H1 (cell line): ENCODE measurements at regions not wholly inside any gene's neighbourhood (a gene's known extent, or its start where the extent isn't known, plus 50 kb on each side); places are given as distances from the start of the nearest gene placed in this dataset.
"Not testable (repeated sequence)": the region's sequence is repeated elsewhere in the genome, so short reads cannot be mapped to it uniquely, and the experiment has no call there.

ENCODE experiments used
- JUND ChIP-seq: IDR thresholded peaks from 2 replicates; pipeline ENCODE4 v1.6.1; 2011; ENCODE audit warnings: mild to moderate bottlenecking, improper control_type of control experiment, low read length
- PHF8 ChIP-seq: fragments of 200-600 bp; sonication (generic); conservative IDR thresholded peaks from 2 replicates; pipeline ENCODE4 v1.7.1; 2012; ENCODE audit warnings: low read depth, mild to moderate bottlenecking, inconsistent platforms, low read length, moderate library complexity
- POLR2A ChIP-seq, 2 experiments: IDR thresholded peaks; 1 replicate in 1 of 2; 2 replicates in 1 of 2; pipeline ENCODE4 v1.6.1; 2011; ENCODE audit warnings: low read depth in 2 of 2, low read length in 2 of 2, mild to moderate bottlenecking in 2 of 2; ENCODE audit errors: control extremely low read depth in 1 of 2
- POLR2AphosphoS5 ChIP-seq: IDR thresholded peaks from 2 replicates; pipeline ENCODE4 v1.6.1; 2011; ENCODE audit warnings: low read depth, low read length
- TF ChIP-seq, protein P1 (sequence below), 3 experiments: IDR thresholded peaks; 1 replicate in 2 of 3; 2 replicates in 1 of 3; pipeline versions ENCODE4 v1.5.1 to v1.6.1; 2011; ENCODE audit warnings: low read length in 3 of 3, mild to moderate bottlenecking in 3 of 3, inconsistent platforms in 2 of 3, low read depth in 1 of 3, moderate library complexity in 1 of 3; ENCODE audit not compliant: insufficient read depth in 1 of 3; ENCODE audit errors: control extremely low read depth in 1 of 3

DNA sequence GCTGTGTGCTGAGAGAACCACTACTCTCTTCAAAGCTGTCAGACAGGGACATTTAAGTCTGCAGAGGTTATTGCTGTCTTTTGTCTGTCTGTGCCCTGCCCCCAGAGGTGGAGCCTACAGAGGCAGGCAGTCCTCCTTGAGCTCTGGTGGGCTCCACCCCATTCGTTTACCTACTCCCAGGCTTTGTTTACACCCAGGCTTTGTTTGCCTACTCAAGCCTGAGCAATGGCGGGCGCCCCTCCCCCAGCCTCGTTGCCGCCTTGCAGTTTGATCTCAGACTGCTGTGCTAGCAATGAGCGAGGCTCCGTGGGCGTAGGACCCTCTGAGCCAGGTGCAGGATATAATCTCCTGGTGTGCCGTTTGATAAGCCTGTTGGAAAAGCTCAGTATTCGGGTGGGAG, 386.8 kb upstream of the ZMIZ1 start:
- TF ChIP-seq, protein P1, sequence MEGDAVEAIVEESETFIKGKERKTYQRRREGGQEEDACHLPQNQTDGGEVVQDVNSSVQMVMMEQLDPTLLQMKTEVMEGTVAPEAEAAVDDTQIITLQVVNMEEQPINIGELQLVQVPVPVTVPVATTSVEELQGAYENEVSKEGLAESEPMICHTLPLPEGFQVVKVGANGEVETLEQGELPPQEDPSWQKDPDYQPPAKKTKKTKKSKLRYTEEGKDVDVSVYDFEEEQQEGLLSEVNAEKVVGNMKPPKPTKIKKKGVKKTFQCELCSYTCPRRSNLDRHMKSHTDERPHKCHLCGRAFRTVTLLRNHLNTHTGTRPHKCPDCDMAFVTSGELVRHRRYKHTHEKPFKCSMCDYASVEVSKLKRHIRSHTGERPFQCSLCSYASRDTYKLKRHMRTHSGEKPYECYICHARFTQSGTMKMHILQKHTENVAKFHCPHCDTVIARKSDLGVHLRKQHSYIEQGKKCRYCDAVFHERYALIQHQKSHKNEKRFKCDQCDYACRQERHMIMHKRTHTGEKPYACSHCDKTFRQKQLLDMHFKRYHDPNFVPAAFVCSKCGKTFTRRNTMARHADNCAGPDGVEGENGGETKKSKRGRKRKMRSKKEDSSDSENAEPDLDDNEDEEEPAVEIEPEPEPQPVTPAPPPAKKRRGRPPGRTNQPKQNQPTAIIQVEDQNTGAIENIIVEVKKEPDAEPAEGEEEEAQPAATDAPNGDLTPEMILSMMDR (IDR thresholded peaks at IDR 0.05; ENCODE audit: control extremely low read depth in 1 of 3, insufficient read depth in 1 of 3, low read depth in 1 of 3, low read length in 3 of 3): not testable (repeated sequence)
- TF ChIP-seq PHF8; POLR2A (IDR thresholded peaks at IDR 0.05; ENCODE audit: control extremely low read depth in 1 of 2, low read depth in 2 of 2, low read length in 2 of 2); POLR2AphosphoS5; JUND: not testable (repeated sequence)
